GM21825 (cell line): ENCODE measurements at regions not wholly inside any gene's neighbourhood (a gene's known extent, or its start where the extent isn't known, plus 50 kb on each side); places are given as distances from the start of the nearest gene placed in this dataset.
"Not testable (repeated sequence)": the region's sequence is repeated elsewhere in the genome, so short reads cannot be mapped to it uniquely, and the experiment has no call there.

Experiments
- ATAC-seq: cut with Tn5 transposase; IDR thresholded peaks from one replicate; pipeline ENCODE4 v1.9.1; 2021; ENCODE audit warnings: mild to moderate bottlenecking, moderate library complexity; ENCODE audit not compliant: unreplicated experiment

DNA sequence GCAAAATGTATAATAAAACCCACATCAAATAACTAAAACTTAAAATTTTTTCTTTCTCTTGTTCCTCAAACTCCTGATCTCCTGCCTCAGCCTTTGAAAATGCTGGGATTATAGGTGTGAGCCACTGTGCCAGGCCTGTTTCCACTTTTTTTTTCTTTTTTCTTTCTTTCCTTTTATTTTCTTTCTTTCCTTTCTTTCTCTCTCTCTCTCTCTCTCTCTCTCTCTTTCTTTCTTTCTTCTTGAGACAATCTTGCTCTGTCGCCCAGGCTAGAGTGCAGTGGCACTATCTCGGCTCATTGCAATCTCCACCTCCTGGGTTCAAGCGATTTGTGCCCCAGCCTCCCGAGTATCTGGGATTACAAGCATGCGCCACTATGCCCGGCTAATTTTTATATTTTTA is 164.6 kb downstream of the OR2B2 start:
- ATAC-seq = no peak

DNA sequence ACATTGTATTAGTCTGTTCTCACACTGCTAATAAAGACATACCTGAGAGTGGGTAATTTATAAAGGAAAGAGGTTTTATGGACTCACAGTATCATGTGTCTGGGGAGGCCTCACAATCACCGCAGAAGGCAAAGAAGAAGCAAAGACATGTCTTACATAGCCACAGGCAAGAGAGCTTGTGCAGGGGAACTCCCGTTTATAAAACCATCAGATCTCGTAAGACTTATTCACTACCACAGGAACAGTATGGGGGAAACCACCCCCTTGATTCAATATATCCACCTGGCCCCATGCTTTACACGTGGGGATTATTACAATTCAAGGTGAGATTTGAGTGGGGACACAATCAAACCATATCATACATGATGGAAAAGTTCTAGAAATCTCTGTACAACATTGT is 165.3 kb downstream of the OR2B2 start:
- not testable (repeated sequence) for ATAC-seq

- no peak for ATAC-seq
Observed at GRCh38 chr6:27743787-27744186, 168.4 kb downstream of the OR2B2 start.

- ATAC-seq = no peak
Observed at GRCh38 chr6:27742833-27743573, 169.2 kb downstream of the OR2B2 start.

- ATAC-seq = not testable (repeated sequence)
Observed at GRCh38 chr6:27739902-27740301, 172.3 kb downstream of the OR2B2 start.

- no peak for ATAC-seq
Observed at GRCh38 chr6:27736686-27737085, 175.5 kb downstream of the OR2B2 start.

DNA sequence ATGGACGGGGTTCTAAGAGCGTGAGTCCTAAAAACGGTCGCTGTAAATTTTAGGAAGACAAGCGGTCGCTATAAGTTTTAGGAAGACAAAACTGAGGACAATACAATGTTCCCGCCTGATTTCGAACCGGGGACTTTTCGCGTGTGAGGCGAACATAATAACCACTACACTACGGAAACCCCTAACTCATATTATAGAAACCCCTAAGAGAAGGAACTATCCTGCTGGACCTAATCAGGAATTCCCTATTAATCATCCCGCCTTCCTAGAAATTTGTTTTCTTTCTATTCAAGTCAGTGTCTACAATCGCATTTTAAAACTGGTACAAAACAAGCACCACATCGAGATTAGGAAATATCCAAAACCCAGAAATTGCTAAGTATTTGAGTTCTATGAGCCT is 183.8 kb downstream of the OR2B2 start:
- no peak for ATAC-seq

- ATAC-seq = no peak
Observed at GRCh38 chr6:27726619-27727023, 185.6 kb downstream of the OR2B2 start.

- ATAC-seq = no peak
Observed at GRCh38 chr6:27720607-27721580, 191.3 kb downstream of the OR2B2 start.

DNA sequence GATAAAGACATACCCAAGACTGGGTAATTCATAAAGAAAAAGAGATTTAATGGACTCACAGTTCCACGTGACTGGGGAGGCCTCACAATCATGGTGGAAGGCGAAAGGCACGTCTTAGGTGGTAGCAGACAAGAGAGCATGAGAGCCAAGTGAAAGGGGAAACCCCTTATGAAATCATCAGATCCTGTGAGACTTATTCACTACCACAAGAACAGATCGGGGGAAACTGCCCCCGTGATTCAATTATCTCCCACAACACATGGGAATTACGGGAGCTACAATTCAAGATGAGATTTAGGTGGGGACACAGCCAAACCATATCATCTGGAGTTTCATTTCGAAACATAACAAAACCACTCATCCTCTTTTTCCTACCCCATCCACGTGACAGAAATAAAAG is 193.2 kb downstream of the OR2B2 start:
- not testable (repeated sequence) for ATAC-seq

- ATAC-seq = no peak
Observed at GRCh38 chr6:27706431-27706830, 205.8 kb downstream of the OR2B2 start.

- ATAC-seq = no peak
Observed at GRCh38 chr6:27700337-27700736, 211.9 kb downstream of the OR2B2 start.

GRCh38 chr6:27694547-27694874 is 217.7 kb downstream of the OR2B2 start:
- ATAC-seq = no peak

- ATAC-seq = no peak
Observed at GRCh38 chr6:27693766-27694546, 218.2 kb downstream of the OR2B2 start.

- not testable (repeated sequence) for ATAC-seq
Observed at GRCh38 chr6:27692133-27692532, 219.2 kb upstream of the ZNF184 start.

- ATAC-seq = peak; percentile 58
Observed at GRCh38 chr6:27688014-27688586, 215.2 kb upstream of the ZNF184 start.

DNA sequence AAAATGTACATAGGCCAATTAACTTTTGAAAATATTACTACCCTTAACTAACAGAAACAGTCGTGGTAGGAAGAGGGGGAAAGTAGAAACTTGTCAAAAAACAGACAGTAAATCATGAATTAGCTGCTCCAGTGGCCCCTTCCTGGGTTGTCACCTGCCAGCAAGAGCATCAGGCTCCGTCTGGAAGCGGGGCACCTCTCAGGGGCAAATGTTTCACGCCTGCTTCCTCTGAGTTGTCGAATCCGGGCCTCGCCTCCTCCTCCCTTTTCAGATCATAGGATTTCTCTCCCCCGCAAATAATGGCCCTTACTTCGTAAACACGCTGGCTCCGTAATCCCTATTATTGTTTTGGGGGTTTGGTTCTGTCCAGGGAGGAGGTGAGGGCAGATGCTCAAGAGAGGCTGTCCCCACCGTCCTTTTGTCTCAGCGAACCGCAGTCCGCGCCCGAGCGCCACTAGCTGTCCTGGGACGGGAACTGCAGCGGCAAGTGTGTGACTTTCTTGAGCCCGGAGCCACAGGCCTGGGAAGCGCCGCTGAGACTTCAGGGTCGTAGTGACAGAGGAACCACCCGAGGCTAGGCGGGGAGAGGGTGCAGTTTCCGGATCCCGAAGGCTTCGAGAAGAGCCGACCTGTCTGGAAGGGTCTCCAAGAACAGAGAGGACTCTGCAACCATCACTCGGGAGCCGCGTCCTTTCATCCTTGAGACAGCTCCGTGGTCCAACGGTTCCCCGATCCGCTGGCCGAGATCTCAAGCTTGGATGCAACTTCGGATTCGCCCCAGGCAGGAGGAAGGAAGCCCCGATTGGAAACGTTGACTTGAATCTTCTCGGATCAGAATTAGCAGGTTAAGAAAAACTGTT is 214.5 kb upstream of the ZNF184 start:
- peak; percentile 55 for ATAC-seq

DNA sequence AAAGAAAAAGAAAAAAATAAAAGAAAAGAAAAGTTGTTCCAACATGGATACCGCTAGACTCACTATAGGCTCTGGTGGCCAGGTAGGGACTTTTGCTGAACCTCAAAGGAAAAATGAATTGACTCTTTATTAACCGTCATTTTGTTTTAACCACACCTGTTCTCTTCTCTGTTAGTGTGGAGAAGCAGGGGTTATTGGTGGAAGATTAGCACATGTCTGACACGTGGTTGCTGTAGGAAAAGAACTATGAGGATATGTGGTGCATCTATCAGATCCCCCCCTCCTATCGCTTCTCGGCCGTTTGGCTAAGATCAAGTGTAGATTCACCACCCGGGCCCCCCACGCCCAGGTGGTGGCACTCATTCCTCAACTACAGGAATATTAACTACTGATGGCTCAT is 212.4 kb upstream of the ZNF184 start:
- ATAC-seq = no peak

DNA sequence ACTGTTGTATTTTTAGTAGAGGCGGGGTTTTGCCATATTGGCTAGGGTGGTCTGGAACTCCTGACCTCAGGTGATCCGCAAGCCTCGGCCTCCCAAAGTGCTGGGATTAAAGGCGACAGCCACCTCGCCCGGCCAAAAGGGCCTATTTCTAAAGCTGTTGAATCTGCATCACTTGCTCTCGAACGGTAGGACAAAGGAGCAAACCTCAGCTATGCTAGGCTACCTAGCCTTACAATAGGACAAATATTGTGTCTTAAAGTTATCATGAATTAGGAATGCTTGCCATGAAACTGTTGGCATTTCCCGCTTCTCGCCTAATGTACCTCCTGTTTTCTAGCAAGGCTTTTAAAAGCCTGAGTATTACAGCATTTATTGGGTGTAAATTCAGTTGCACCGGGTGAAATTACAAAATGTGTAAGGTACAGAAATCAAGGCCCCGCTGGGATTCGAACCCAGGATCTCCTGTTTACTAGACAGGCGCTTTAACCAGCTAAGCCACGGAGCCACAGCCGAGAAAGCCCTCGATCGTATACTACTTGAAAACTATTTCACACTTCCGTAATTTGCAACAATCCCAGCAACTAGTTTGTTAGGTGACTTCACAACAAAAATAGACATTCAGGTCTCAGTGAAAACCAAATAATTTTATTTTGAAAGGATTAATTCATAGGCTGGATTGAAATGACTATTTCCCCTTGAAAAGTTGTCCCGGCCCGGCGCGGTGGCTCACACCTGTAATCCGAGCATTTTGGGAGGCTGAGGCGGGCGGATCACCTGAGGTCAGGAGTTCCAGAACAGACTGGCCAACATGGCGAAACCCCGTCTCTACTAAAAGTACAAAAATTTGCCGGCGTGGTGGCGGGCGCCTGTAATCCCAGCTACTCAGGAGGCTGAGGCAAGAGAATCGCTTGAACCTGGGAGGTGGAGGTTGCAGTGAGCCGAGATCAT is 211.6 kb upstream of the ZNF184 start:
- no peak for ATAC-seq
